Stomach (tissue), 8 donors: ENCODE measurements at regions not wholly inside any gene's neighbourhood (a gene's known extent, or its start where the extent isn't known, plus 50 kb on each side); places are given as distances from the start of the nearest gene placed in this dataset.

ENCODE experiments used
- DNase-seq, 2 donors: peaks; one replicate each; pipeline versions ENCODE4 v3.0.0 to v3.0.0-alpha.2; 2013 to 2019
- H3K27ac ChIP-seq, 5 donors: fragments of 200-600 bp in 4 of 5; sonication (generic) in 4 of 5; one replicate each; pipeline ENCODE4 v1.5.1; 2013 to 2019; ENCODE audit warnings: mild to moderate bottlenecking in 1 of 5, moderate library complexity in 1 of 5
- H3K27me3 ChIP-seq, 3 donors: fragments of 200-600 bp; sonication (generic); one replicate each; pipeline ENCODE4 v1.5.1; 2017 to 2019; ENCODE audit warnings: mixed run types in 1 of 3
- H3K36me3 ChIP-seq, 4 donors: fragments of 200-600 bp; sonication (generic); 1 replicate in 3 of 4; 2 replicates in 1 of 4; pipeline ENCODE4 v1.5.1; 2016 to 2019
- H3K4me1 ChIP-seq, 4 donors: fragments of 200-600 bp; sonication (generic); one replicate each; pipeline ENCODE4 v1.5.1; 2016 to 2019
- H3K4me3 ChIP-seq, 4 donors: fragments of 200-600 bp; sonication (generic) in 3 of 4; one replicate each; pipeline ENCODE4 v1.5.1; 2016 to 2019; ENCODE audit warnings: mild to moderate bottlenecking in 1 of 4
- H3K9me3 ChIP-seq, 4 donors: fragments of 200-600 bp; sonication (generic); one replicate each; pipeline ENCODE4 v1.5.1; 2016 to 2019
- CTCF ChIP-seq, 7 experiments: fragments of 450-650 bp in 4 of 7; fragments of 200-600 bp in 3 of 7; sonication (generic) in 3 of 7; IDR thresholded peaks; one replicate each; pipeline ENCODE4 v1.5.1; 2016 to 2019; ENCODE audit warnings: antibody characterized with exemption in 7 of 7, control low read depth in 2 of 7, mild to moderate bottlenecking in 1 of 7
- EP300 ChIP-seq: sonication (generic); formaldehyde crosslinking; IDR thresholded peaks from one replicate; pipeline ENCODE4 v1.6.1; 2017; ENCODE audit warnings: antibody characterized with exemption
- POLR2A ChIP-seq, 4 donors: fragments of 450-650 bp; IDR thresholded peaks; one replicate each; pipeline ENCODE4 v1.6.1; 2016; ENCODE audit warnings: antibody characterized with exemption in 4 of 4, control low read depth in 2 of 4, mild to moderate bottlenecking in 1 of 4, moderate library complexity in 1 of 4
- POLR2AphosphoS5 ChIP-seq, 3 donors: sonication (generic); formaldehyde crosslinking; IDR thresholded peaks; one replicate each; pipeline ENCODE4 v1.6.1; 2016; ENCODE audit warnings: antibody characterized with exemption in 3 of 3
- WGBS, 5 donors: extraction: QIAGEN DNeasy Blood & Tissue Kit in 3 of 5; methylation state at CpG; one replicate each; pipeline versions ENCODE4 v1.1.5 to v1.1.7; 2013 to 2018; 5-methylcytosine and 5-hydroxymethylcytosine counted together
- intact Hi-C: fragments of 100-400 bp; cut with DNase I; formaldehyde crosslinking; loops from one replicate; pipeline ENCODE4 v1.15.1; 2023; ENCODE audit warnings: low total_unique reads
- donor health status: healthy with polysubstance abuse.
- donor health status: Bipolar disorder and iron deficiency.
- donor health status: healthy.

GRCh38 chr4:163048447-163048846 is 118.2 kb downstream of the NAF1 start:
- H3K27me3 ChIP-seq = no peaks in the 10 kb centered on the region
- no peaks in the 10 kb centered on the region for H3K4me1 ChIP-seq
- H3K4me3 ChIP-seq = no peak overlapping the region
- DNase-seq = peak; percentile 18 to 26
- H3K9me3 ChIP-seq = no peaks in the 10 kb centered on the region
- 46 to 73% (median 63%) methylated on average over 3 of the region's 3 CpGs for WGBS, 5 donors
- TF ChIP-seq CTCF (IDR thresholded peaks at IDR 0.05) (peak in 3 of 7 experiments; percentile 9 to 40 (median 38)), POLR2A (IDR thresholded peaks at IDR 0.05) (no peak), POLR2AphosphoS5 (IDR thresholded peaks at IDR 0.05) (no peak), EP300 (no peak)
- no peak overlapping the region for H3K27ac ChIP-seq
- intact Hi-C loops = no loop called here
- no peaks in the 10 kb centered on the region for H3K36me3 ChIP-seq

DNA sequence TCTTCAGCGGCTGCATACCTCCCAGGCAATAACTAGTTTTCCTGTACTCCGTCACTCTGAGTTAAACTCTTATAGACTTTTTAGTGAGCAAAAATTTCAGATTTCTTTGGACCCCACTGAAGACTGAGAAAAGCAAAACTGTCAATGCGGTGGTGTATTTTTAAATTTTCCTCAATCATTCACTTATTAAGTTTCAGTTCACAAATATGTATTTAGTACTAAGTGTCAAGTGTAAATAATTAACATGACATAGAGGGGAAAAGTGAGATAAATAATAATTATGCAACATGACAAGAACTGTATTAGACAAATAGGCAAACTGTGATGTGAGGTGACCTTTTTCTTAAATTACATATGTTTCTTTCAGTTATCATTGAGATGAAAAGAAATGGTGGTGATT is 124.4 kb downstream of the NAF1 start:
- Histone ChIP-seq H3K4me3 (no peak overlapping the region), H3K27ac (no peak overlapping the region), H3K36me3 (no peaks in the 10 kb centered on the region), H3K4me1 (no peaks in the 10 kb centered on the region), H3K27me3 (no peaks in the 10 kb centered on the region), H3K9me3 (no peaks in the 10 kb centered on the region)
- no peak for DNase-seq
- no peak for TF ChIP-seq POLR2AphosphoS5 (IDR thresholded peaks at IDR 0.05)
- TF ChIP-seq POLR2A (IDR thresholded peaks at IDR 0.05) = no peak
- no peak for TF ChIP-seq CTCF (IDR thresholded peaks at IDR 0.05)
- no peak for TF ChIP-seq EP300
- intact Hi-C loops = no loop called here
- WGBS, 5 donors = 77 to 87% (median 84%) methylated on average over 3 of the region's 3 CpGs

- Histone ChIP-seq H3K36me3 (no peaks in the 10 kb centered on the region), H3K4me1 (no peaks in the 10 kb centered on the region), H3K27ac (no peak overlapping the region), H3K9me3 (no peaks in the 10 kb centered on the region), H3K4me3 (no peak overlapping the region), H3K27me3 (no peaks in the 10 kb centered on the region)
- no peak for TF ChIP-seq CTCF (IDR thresholded peaks at IDR 0.05)
- TF ChIP-seq EP300 = no peak
- TF ChIP-seq POLR2AphosphoS5 (IDR thresholded peaks at IDR 0.05) = no peak
- 86 to 100% (median 90%) methylated on average over 1 of the region's 1 CpG for WGBS, 5 donors
- no peak for DNase-seq
- intact Hi-C loops = no loop called here
These were observed 149.6 kb downstream of the NAF1 start for GRCh38 chr4:163017135-163017534.

- intact Hi-C loops = no loop called here
- 52 to 69% (median 60%) methylated on average over 4 of the region's 4 CpGs for WGBS, 5 donors
These were observed 153.9 kb downstream of the NAF1 start for GRCh38 chr4:163012816-163013215.

More at GRCh38 chr4:163012816-163013215, 153.9 kb downstream of the NAF1 start:
- TF ChIP-seq EP300 (no peak), POLR2AphosphoS5 (IDR thresholded peaks at IDR 0.05) (no peak), CTCF (IDR thresholded peaks at IDR 0.05) (no peak), POLR2A (IDR thresholded peaks at IDR 0.05) (no peak)
- H3K4me1 ChIP-seq = no peaks in the 10 kb centered on the region
- no peak overlapping the region for H3K4me3 ChIP-seq
- H3K9me3 ChIP-seq = peaks cover 0 to 10% (median 5%) of the 10 kb centered on the region in 4 donors
- H3K36me3 ChIP-seq = no peaks in the 10 kb centered on the region
- H3K27me3 ChIP-seq = no peaks in the 10 kb centered on the region
- no peak overlapping the region for H3K27ac ChIP-seq
- DNase-seq = no peak
